RWPE2 (cell line): ENCODE measurements at regions not wholly inside any gene's neighbourhood (a gene's known extent, or its start where the extent isn't known, plus 50 kb on each side); places are given as distances from the start of the nearest gene placed in this dataset.

Experiments
- ATAC-seq: fragments of 200-7000 bp; cut with Tn5 transposase; 3 replicates; pipeline ENCODE4 v1.9.1; 2021; ENCODE audit warnings: low read depth
- DNase-seq: peaks from one replicate; pipeline ENCODE4 v3.0.0-alpha.2; 2020; ENCODE audit warnings: low spot score
- H3K27ac ChIP-seq: fragments of 450-650 bp; 2 replicates; pipeline ENCODE4 v1.5.1; 2017; ENCODE audit warnings: mild to moderate bottlenecking; ENCODE audit not compliant: poor library complexity, severe bottlenecking
- H3K27me3 ChIP-seq: fragments of 250-450 bp; sonication (Bioruptor Pico); 2 replicates; pipeline ENCODE4 v1.5.1; 2021; ENCODE audit warnings: mild to moderate bottlenecking, moderate library complexity; ENCODE audit not compliant: insufficient read depth, poor library complexity, severe bottlenecking
- H3K36me3 ChIP-seq: fragments of 250-450 bp; sonication (Bioruptor Pico); 2 replicates; pipeline ENCODE4 v1.5.1; 2020; ENCODE audit warnings: low read depth, mild to moderate bottlenecking, moderate library complexity
- H3K4me1 ChIP-seq: fragments of 250-450 bp; sonication (Bioruptor Pico); 2 replicates; pipeline ENCODE4 v1.5.1; 2021; ENCODE audit warnings: mild to moderate bottlenecking, moderate library complexity; ENCODE audit not compliant: insufficient read depth, poor library complexity, severe bottlenecking
- H3K4me3 ChIP-seq: fragments of 250-450 bp; sonication (Bioruptor Pico); 2 replicates; pipeline ENCODE4 v1.5.1; 2021; ENCODE audit warnings: mild to moderate bottlenecking, moderate library complexity; ENCODE audit not compliant: severe bottlenecking
- H3K9me3 ChIP-seq: fragments of 250-450 bp; sonication (Bioruptor Pico); 2 replicates; pipeline ENCODE4 v1.5.1; 2021; ENCODE audit warnings: mild to moderate bottlenecking, moderate library complexity; ENCODE audit not compliant: severe bottlenecking
- CTCF ChIP-seq: fragments of 450-650 bp; IDR thresholded peaks from one replicate; pipeline ENCODE4 v1.5.1; 2017; ENCODE audit warnings: mild to moderate bottlenecking, moderate library complexity; ENCODE audit not compliant: poor library complexity, severe bottlenecking

- no peaks in the 10 kb centered on the region for H3K9me3 ChIP-seq
- H3K4me1 ChIP-seq = peaks cover 39% of the 10 kb centered on the region
- no peak overlapping the region for H3K4me3 ChIP-seq
- peak overlapping the region; percentile 80 for H3K27ac ChIP-seq
- no peak for DNase-seq
- H3K27me3 ChIP-seq = no peaks in the 10 kb centered on the region
- H3K36me3 ChIP-seq = no peaks in the 10 kb centered on the region
- TF ChIP-seq CTCF = no peak
- ATAC-seq = no peak
Measured at GRCh38 chr11:86158704-86159580, 85.6 kb upstream of the EED start.

- DNase-seq (no peak), ATAC-seq (no peak)
- H3K36me3 ChIP-seq = no peaks in the 10 kb centered on the region
- H3K27me3 ChIP-seq = no peaks in the 10 kb centered on the region
- H3K4me1 ChIP-seq = peaks cover 38% of the 10 kb centered on the region
- no peak for TF ChIP-seq CTCF
- no peak overlapping the region for H3K4me3 ChIP-seq
- no peaks in the 10 kb centered on the region for H3K9me3 ChIP-seq
- H3K27ac ChIP-seq = no peak overlapping the region
Measured at GRCh38 chr11:86157797-86158378, 86.7 kb upstream of the EED start.

GRCh38 chr11:86156397-86156955 lies 87.6 kb upstream of the PICALM start:
- no peaks in the 10 kb centered on the region for H3K27me3 ChIP-seq
- no peak for TF ChIP-seq CTCF
- no peak for DNase-seq
- peak overlapping the region; percentile 52 for H3K27ac ChIP-seq
- no peaks in the 10 kb centered on the region for H3K36me3 ChIP-seq
- no peaks in the 10 kb centered on the region for H3K9me3 ChIP-seq
- ATAC-seq = no peak
- peaks cover 36% of the 10 kb centered on the region for H3K4me1 ChIP-seq
- H3K4me3 ChIP-seq = no peak overlapping the region

GRCh38 chr11:86155200-86155844 lies 86.4 kb upstream of the PICALM start:
- Histone ChIP-seq H3K27me3 (no peaks in the 10 kb centered on the region), H3K4me1 (peaks cover 36% of the 10 kb centered on the region)
- peak; percentile 55 for ATAC-seq

More at GRCh38 chr11:86155200-86155844, 86.4 kb upstream of the PICALM start:
- H3K36me3 ChIP-seq = no peaks in the 10 kb centered on the region
- peak overlapping the region; percentile 52 for H3K27ac ChIP-seq
- no peak for TF ChIP-seq CTCF
- H3K9me3 ChIP-seq = no peaks in the 10 kb centered on the region
- DNase-seq = no peak
- H3K4me3 ChIP-seq = no peak overlapping the region
